CD1c-positive myeloid dendritic cell (primary cell): ENCODE measurements at regions not wholly inside any gene's neighbourhood (a gene's known extent, or its start where the extent isn't known, plus 50 kb on each side); places are given as distances from the start of the nearest gene placed in this dataset.
"Not testable (repeated sequence)": the region's sequence is repeated elsewhere in the genome, so short reads cannot be mapped to it uniquely, and the experiment has no call there.

Source experiments
- DNase-seq: peaks from one replicate; pipeline ENCODE4 v3.0.0-alpha.2; 2016; ENCODE audit errors: extremely low spot score

- no peak for DNase-seq
These were observed 789.7 kb upstream of the RAB6C start for GRCh38 chr2:129189617-129190319.

DNA sequence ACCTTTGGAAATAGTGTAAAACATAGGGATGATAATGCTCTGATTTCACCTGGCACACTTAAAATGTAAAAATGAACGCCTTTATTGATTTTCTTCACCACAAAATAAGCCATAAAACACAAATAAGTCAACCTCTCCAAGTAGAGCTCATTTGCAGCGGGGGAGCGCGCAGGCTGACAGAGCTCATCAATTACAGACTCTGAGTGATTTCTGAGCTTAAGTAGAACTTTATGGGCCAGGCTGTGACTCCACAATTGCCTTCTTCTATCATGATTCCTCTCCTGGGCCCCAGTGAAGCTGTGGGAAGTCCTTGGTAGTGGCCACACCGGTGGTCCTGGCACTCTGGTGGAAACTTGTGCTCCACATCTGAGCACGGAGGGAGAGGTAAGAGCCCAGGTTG is 789.0 kb upstream of the RAB6C start:
- no peak for DNase-seq

DNA sequence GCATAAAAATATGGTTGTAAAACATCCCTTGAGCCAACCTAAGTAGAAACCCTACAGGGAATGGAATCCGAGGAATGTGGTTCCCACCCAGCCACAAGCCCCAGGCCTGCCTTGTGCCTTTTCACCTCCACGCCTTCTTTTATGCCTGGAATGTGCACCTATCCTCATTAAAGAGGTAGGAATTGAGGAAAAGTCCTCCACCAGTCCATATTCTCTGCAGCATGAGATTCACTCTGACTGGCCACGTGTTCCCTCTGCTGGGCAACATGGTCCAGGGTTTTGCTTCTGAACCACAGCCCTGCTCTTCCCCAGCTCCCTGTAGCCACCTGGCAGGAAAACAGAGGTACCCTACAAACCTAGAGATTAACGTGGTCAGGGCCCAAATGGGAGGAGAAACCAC is 787.9 kb upstream of the RAB6C start:
- no peak for DNase-seq

GRCh38 chr2:129192117-129192516 is 787.3 kb upstream of the RAB6C start:
- DNase-seq, result no peak

GRCh38 chr2:129192841-129193253 is 786.6 kb upstream of the RAB6C start:
- no peak for DNase-seq

DNA sequence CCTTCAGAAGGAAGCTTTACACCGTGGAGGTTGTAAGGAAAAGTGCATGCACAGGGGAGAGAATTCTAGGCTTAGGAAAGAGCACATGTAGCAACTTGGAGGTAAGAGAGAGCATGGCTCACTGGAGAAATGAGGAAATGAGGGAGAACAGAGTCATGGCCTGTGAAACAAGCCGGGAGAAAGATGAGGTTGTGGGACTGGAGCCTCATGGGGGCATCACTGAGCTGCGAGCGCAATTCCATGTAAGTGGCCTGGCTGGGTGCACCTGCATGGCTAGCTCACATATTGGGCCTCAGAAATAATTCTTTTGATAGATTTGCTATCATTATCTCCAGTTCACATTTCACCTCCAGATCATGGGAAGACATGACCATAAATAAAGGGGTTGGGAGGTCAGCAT is 785.5 kb upstream of the RAB6C start:
- DNase-seq, result no peak

DNA sequence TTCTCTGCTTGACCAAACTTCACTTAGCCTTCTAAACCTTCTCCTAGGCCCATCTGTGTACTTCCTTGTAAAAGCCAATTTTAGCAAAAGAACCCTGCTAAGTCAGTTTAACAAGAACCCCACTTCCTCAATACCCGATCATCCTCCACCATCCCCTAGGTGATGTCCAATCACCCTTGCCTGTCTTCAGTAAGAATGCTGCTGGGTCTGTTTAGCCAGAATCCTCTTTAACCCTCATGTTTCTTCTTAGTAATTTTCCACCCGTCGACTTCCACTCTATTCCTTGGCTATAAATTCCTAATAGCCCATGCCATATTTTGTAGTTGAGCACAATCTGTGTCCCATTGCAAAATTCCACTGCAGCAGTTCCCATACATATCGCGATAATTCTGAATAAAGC is 780.0 kb upstream of the RAB6C start:
- no peak for DNase-seq

GRCh38 chr2:129201696-129202095 is 777.8 kb upstream of the RAB6C start:
- no peak for DNase-seq

- peak; percentile 32 for DNase-seq
These were observed 776.1 kb upstream of the RAB6C start for GRCh38 chr2:129203331-129203730.

DNA sequence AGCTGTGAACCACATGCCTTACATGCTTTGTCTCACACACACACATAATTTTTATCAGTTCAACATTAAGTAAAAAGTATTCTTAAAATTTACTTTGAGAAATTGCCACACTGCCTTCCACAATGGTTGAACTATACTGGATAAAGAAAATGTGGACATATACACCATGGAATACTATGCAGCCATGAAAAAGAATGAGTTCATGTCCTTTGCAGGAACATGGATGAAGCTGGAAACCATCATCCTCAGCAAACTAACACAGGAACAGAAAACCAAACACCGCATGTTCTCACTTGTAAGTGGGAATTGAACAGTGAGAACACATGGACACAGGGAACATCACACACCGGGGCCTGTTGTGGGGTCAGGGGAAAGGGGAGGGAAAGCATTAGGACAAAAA is 774.9 kb upstream of the RAB6C start:
- not testable (repeated sequence) for DNase-seq

DNA sequence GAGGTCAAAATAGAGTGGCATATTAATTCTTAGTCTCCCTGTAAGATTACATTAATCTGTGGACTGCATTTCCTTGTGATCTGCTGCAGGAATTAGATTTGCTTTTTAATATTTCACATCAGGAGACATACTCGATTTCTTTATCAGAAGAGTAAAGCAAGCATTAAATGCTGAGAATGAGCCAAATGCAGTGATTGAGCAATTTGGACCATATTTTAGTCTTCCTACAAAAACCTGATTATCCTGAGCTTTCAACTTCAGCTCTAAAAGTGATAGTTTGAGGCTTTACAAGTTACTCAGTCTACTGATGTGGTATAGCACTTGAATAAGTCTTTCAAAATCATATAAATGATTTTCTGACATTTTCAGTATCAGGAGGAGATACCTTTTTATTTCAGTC is 774.3 kb upstream of the RAB6C start:
- DNase-seq, result no peak

DNA sequence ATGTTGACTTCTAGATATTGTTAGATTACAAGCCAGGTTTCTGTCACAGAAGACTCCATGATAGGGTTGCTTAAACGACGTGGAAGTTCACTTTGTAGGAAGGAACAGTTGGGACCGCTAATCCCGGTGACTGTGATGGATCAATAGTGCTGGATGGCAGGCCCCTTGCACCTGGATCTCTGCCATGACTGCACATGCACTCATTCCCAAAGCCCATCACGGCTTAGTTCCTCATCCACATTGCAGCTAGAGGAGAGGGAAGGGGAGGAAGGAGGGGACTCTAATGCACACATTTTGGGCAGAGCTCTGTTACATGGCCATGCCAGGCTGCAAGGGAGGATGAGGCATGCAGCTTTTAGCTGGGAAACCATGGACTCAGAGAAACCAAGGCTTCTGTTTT is 773.7 kb upstream of the RAB6C start:
- DNase-seq, result no peak

DNA sequence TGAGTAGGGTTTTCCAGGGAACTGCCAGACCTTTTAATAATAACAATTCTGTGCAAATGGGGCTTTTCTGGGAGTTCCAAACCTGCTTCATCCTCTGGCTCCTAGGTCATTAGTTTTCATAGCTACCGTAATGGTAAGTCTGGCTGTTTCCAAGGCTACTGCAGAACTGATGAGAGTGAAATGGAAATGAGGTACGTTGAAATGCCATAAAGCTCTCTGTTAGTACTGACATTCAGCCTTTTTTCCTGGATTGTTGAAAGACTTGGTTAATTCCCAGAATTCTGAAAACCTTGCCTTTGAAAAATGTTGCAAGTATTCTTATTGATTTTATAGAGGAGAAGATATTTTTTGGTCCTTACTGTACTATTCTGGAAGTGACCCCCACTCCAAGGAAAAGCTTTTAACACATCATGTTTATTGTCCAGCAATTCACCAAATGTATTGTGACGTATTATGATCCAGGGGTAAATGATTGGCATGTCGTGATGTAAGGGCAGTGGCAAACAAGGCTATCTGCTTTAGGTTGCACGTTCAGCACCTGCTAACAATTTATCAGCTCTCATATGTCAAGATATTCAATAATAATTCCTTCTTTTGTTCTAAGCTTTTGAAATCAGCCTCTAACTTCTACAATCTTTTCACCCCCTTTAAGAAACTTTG is 767.0 kb upstream of the RAB6C start:
- DNase-seq, result no peak

DNA sequence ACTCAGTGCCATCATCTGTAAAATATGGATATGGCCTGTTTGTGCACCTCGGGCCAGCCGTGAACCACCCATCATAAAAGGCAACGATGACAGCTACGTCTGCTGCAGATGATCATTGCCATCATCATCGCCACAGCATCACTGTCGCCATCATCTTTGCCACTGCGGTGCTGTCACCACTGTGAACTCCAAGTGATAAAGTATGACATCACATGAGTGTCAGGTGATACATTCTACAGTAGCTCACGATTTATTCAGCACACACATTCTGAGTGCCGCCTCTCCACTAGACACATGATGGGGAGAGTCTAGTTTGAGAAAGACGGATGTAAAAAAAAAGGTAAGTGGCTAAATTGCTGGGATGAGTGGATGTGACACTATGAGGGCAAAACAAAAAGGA is 755.4 kb upstream of the RAB6C start:
- no peak for DNase-seq

DNA sequence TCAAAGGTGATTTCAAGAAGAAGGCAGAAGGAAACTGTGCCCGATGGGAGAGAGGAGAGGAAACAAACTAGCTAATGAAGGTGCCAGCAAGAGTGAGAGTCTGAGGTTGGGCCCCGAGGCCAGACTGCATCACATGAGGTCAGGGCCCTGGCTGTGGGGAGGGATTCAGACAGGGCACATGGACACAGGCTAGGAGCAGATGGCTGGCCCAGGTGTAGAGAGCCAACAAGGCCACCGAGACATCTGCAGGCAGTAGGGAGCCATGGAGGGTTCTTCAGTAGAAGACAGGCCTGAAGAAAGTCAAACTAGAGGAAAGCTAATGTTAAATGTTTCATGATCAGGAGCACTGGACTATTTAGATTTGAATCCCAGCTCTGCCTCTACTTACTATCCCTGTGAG is 755.0 kb upstream of the RAB6C start:
- no peak for DNase-seq

DNA sequence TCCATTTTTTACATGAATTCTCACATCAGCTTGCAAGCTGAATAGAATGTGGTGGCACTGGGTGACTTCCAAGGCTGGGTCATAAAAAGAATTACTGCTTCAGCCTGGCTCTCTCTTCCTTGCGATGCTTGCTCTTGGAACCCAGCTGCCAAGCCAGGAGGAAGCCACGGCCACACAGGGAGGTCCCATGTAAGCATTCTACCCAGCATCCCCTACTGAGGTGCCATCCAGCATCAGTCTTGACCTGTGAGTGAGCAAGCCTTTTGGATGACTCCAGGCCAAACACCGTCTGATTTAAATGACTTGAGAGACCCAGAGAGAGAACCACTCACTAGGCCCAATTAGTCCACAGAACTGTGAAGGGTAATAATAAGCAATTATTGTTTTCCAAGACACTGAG is 750.3 kb upstream of the RAB6C start:
- DNase-seq, result no peak

GRCh38 chr2:129229830-129230441 is 749.5 kb upstream of the RAB6C start:
- DNase-seq, result no peak

GRCh38 chr2:129231924-129232323 is 747.5 kb upstream of the RAB6C start:
- no peak for DNase-seq

DNA sequence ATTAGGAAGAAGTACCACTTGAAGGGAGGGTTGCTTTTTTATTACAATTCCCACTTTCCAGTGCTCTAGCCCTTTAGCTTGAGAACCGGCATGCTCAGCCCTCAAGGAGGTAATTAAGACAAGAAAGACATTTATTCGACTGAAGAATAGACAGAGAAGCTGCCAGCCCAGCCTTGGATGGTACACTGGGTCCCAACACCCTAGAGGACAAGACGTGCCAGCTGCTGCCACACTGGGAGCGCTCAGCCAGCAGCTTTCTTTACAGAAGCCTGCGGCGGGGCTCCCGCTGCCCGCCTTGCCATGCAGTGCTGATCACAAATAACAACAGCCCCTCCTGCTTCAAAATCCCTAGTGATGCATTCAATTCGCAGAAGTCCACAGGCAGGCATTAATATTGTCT is 746.3 kb upstream of the RAB6C start:
- DNase-seq, result no peak

DNA sequence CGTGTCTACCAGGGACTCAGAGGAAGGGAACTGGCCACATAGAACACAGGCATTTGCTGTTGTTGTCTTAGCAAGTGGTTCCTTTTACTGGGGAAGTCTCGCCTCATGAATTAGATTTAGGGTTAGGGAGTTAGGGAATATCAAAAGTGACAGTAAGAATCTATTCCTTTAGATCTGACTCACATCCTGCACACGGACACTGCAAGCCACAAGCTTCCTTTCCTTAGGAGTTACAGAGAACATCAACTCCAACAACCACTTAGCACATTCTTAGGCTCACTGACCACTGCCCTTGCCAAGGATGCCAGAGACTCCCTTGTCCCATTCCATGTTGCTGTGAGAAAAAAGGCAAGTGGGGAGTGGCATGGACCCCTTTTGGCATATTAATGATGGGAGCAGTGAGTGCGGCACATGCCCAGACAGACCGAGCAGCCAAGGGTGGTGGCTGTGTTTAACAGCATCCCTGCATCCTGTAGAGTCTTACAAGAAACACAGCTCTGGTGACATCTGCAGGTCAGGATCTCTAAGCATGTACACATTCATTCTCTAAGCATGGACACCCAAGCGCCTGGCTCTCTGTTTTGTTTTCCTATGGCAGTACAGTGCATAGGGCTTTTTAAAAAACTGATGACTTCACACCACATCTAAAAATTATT is 745.6 kb upstream of the RAB6C start:
- no peak for DNase-seq

GRCh38 chr2:129236601-129237000 is 742.9 kb upstream of the RAB6C start:
- DNase-seq, result no peak

DNA sequence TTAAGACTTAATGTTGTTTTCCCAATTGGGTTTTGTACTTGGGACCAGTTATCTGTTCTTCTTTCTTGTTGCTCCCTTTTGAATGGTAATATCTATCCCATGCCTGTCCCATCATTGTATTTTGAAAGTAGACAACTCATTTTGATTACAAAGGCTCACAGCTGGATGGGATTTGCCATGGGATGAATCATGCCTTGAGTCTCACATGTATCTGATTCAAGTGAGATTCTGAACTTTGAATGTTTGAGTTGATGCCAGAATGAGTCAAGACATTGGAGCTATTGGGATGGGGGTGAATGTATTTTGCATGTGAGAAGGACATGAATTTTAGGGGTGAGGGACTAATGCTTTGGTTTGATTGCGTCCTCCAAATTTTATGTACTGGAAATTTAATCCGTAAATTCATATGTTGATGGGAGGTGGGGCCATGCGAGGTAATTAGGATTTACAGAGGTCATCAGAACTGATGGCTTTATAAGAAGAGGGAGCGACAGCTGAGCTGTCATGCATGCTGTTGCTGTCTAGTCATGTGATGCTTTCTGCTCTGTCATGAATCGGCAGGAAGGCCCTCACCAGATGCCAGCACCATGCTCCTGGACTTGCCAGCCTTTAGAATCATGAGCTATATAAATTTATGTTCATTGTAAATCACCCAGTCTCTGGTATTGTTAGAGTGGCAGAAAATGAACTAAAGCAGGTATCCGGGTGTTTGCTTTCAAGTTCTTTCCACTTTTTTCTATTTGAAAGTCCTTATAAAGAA is 741.3 kb upstream of the RAB6C start:
- no peak for DNase-seq
